ENCODE measurements at regions not wholly inside any gene's neighbourhood (a gene's known extent, or its start where the extent isn't known, plus 50 kb on each side); places are given as distances from the start of the nearest gene placed in this dataset.

DNA sequence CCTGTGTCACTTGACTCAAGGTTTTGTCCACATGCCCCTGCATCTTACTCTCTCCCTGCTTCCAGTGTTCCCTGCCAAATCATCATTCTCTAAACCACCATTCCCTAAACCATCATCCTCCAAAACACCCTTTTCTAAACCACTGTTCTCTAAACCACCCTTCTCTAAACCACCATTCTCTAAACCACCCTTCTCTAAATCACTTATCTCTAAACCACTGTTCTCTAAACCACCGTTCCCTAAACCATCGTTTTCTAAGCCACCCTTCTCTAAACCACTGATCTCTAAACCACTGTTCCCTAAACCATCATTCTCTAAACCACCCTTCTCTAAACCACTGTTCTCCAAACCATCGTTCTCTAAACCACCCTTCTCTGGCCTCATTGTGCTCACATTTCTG lies 142.1 kb downstream of the CXCL12 start:
- DNase-seq (ENCODE audit: low read depth) = no peak

DNA sequence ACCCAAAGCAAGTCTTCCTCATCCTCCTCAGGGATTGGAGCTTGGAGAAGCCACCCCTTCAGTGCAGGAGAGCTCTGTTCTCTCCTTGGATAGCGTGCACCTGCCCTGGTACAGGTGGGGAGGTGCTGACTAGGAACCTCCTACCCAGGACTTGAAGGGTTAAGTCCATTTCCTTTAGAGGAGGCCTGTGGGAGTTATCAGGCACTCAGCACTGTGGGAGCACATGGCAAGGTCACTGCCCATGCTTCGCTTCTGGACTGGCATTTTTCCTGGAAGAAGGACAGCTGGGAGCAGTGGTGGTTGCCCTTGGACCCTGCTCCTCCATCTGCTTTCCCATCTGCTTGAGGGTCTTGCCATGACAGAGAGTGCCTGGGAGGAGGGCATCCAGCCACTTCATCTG lies 142.8 kb downstream of the CXCL12 start:
- DNase-seq (ENCODE audit: low read depth) = no peak

DNA sequence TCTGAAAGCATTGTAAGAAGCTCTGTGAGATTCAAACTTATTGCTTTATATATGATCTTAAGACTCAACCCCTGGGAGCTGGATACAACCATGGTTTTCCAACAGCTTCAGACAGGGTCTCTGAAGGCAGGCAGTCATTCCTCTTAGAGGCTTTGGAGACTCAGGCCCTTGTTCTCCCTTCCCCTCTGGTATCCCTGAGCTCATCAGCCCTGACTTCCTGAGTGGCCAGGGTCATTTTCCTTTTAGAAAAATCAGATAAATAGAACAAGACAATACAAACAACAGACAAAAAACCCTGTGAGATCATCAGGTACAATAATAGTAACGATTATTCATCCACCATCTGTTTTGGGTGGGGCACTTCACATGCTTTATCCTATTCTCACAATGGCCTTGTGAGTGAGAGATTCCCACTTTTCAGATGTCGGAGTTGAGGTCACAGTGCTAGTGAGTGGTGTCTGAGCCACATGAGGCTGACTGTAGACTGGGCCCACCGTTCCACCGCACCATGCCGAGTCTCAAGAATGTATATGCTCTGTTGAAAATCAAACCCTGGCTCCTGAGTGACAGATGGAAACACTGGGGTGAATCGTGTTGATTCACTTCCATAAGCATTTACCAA lies 144.2 kb downstream of the CXCL12 start:
- no peak for DNase-seq (ENCODE audit: low read depth)

DNA sequence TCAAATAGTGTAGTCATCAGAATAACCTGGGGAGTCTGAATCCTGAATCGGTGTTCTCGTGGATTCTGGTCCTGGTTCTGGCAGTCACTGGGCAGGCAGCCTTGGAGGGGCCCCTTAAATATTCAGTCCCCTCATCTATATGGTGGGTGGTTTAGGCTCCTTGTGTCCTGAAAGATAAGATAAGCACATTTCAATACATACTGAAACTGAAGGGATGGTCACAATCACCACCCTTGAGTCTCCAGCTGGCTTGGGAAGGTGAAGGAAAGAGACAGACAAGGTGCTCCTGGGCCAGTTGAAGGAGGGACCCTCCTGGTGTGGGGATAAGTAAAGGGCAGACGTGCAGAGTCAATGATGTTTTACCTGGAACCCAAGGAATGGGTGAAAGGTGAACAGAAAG lies 146.7 kb downstream of the CXCL12 start:
- no peak for DNase-seq (ENCODE audit: low read depth)

DNA sequence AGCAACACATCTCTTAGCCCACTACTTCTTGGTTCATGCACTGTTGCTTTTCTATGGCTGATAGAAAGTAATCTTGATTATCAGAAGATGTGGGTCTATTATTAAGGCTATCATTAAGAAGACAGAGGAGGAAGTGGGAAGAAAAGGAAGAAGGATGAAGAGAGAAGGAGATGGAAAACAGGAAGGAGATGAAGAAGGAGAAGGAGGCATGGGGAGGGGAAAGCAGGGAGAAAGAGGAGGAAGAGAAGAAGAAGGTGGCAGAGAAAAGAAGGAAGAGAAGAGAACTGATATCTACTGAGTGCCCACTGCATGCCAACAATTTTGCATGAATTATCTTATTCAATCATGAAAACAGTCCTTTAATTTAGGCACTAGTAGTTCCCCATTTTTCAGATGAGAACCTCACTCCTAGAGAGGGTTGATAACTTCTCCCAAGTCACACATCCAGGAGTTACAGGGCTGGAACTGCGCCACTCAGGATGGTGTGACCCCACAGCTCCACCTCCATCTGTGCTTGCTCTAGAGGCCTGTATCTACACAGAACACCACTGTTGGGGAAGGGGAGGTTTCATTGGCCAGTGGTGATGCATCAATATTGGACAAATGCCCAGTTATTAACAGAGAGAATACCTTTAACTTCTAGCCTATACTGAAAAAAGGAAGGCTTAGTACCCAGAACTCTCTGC lies 147.4 kb downstream of the CXCL12 start:
- no peak for DNase-seq (ENCODE audit: low read depth)

DNA sequence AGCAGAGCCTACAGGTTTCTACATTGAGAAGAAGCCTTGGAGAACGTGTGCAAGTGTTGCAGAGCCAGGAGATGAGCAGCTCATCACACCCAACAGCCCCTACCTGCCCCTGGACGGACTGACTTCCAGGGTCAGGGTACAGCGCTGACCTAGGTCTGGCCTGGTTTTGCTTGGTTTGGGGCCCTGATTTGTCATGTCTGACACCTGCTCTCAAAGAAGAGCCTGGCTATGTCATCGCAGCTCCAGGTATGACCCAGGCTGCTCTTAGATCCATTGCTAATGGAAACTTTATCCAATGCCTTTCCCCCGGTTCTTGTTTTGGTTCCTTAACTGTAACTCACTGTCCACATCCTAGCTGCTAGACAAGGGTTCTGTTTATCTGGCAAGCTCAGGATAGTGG lies 149.5 kb downstream of the CXCL12 start:
- no peak for DNase-seq (ENCODE audit: low read depth)

DNA sequence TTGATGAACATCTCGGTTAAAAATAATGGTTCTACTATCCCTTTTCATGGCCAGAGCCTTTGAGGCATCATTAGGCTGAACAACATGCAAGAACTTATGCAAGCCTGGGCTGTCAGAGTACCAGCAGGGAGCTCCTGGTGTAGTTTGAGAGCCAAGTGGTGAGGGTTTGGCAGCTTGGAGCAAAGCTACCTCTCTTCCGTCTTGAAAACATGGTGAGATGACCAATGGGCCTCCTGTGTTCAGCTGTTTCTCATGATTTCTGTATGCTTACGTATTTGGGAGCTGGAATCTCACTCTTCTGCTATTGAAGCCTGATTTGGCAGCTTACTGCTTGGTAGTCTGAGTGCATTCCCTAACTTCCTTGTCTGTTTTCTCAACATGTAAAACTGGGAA lies 150.4 kb downstream of the CXCL12 start:
- no peak for DNase-seq (ENCODE audit: low read depth)

DNA sequence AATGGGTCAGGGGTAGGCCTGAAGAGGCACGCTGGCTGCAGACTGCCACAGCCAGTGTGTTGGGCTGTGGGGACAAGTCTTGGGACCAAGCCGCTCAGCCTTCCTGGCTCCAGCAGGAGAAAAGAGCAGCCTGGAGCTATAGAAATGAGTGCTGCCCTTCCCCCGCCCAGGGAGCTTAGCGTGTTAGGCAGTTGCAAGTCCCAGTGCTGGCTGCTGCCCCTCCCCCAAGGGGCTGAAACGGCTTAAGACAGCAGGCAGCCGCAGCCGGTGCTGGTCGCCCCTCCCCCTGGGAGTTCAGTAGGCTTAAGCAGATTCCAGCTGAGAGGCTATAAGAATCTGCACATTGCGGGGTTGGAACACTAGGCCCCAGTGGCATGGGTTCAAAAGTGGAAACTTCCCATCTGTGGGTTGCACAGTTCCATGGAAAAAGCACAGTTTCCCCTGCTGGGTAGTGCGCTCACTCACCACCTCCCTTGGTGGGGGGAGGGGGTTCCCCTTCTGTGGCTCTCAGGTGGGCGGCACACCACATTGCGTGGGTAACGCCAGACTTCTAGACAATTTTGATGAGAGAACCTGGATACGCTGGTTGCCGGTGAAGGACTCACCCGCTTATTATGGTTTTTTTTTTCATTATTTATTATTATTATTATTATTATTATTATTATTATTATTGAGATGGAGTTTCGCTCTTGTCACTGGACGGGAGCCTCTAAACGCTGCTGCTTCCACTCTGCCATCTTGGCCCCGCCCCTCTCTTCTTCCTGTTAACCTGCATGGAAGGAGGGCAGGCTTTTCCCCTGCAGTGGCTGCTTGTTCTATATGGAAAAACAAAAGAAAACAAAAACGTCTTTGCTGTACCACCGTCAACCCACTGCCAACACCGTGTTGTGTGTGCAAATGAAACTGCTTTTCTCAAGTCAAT lies 151.1 kb downstream of the CXCL12 start:
- no peak for DNase-seq (ENCODE audit: low read depth)

DNA sequence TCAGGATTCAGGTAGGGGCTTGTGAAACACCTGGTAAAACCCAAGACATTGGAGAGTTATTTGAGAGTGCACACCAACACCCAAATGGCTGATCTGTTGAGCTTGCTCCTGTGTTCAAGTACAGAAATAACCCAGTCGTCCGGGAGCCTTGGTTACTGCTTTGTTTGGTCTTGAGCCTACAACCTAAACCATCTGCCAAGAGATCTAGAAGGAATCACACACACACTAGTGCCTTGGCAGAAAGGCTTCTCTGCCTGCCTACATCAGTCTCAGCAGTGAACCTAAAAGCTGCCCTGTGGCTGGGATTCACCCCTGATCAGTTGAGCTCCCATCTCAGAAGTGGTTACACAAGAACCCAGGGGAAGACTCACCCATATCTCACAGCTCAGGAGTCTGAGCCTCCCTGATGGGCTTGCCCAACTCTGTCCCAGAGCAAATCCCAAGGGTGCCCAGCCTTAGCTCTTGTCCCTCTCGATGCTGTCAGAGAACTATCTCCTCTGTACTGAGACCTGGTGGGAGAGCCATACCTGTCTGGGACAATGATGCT lies 167.6 kb downstream of the CXCL12 start:
- DNase-seq (ENCODE audit: low read depth) = no peak

DNA sequence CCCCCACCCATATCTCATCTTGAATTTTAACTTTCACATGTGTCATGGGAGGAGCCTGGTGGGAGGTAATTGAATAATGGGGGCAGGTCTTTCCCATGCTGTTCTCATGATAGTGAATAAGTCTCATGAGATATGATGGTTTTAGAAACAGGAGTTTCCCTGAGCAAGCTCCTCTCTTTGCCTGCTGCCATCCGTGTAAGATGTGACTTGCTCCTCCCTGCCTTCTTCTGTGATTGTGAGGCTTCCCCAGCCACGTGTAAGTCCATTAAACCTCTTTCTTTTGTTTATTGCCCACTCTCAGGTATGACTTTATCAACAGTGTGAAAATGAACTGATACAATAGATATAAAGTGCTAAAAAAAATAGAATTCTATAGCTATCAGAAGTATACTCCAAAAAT lies 168.8 kb downstream of the CXCL12 start:
- DNase-seq (ENCODE audit: low read depth) = no peak

DNA sequence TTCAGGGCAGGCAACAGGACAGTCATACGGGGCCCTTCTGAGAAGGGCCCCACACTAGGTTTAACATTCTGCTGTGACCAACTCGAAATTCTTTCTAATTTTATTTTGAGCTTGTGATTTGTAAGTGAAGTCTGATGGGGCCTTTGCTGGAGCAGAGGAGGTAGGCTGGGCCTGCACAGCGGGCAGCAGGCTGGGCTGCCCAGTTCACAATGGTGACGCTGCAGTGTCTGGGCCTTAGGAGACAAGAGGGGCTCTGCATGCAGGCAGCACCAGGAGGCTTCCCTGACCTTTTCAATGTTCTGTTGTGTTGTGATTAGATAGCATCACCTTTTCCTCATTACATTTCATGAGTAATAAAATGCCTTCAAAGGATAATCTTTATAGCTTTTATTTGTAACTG lies 175.1 kb downstream of the CXCL12 start:
- no peak for DNase-seq (ENCODE audit: low read depth)

DNA sequence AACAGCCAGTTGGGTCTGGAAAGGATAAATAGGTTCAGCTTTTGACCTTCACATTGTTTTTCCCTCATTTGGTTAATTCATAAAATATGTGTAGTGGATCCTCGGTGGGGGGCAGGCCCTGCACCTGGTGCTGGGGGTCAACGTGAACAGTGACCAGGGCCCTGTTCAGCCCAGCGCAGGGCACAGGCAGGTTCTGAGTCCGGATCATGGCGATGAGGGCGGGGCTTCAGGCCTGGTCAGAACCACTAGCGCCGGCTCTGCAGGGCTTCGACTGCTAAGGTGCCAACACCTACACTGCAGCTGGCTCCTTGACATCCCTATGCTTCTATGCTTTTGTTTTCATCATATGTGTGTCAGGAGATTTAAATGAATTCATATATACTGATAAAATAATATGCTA lies 177.7 kb downstream of the CXCL12 start:
- no peak for DNase-seq (ENCODE audit: low read depth)

DNA sequence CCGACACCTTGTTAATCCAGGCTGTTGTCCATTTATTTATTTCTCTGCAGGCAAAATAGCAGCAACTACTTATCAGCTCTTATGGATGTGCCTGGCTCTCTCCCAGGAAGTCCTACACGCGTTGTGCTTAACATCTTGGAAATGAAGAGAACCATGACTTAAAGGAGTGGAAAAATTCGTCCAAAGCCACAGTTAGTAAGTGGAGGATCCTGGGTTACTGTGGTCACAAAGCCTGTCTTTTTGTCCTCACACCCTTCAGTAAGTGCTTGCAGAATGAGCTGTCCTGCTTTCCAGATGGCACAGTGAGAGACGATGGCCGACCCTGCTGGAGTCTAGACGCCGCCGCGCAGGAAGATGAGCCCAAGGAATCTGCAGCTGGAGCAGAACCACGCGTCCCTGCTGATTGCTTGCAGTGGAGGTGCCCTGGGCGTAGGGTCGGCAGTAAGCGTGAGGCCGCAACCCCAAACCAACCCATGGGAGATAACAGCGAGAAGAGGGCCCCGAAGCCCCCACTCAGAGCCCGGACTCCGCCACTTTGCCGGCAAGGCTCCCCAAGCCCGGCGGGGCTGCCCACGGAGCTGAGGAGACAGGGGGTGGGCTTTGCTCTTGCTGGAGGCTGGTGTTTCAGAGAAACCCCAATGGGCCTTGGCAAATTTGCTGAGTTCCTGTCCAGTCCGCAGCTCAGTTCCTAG lies 178.6 kb downstream of the CXCL12 start:
- no peak for DNase-seq (ENCODE audit: low read depth)

DNA sequence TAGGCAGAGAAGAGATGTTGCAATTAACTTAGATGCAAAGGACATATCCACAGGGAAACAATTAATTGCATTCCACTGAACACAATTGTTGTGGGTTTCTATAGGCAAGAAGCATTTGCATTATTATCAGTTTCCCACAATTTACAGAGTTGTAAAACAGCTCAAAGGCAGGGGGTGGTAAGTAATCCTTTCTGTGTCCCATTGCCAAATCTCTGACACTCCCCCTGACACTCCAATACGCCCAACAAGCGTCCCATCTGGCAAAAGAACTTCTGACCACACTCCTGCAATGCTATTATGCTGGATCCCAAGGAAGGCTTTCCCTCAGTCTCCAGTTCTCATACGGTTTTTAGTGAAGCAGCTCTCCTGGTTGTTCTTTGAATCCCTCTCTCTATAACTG lies 179.8 kb downstream of the CXCL12 start:
- DNase-seq (ENCODE audit: low read depth) = no peak

DNA sequence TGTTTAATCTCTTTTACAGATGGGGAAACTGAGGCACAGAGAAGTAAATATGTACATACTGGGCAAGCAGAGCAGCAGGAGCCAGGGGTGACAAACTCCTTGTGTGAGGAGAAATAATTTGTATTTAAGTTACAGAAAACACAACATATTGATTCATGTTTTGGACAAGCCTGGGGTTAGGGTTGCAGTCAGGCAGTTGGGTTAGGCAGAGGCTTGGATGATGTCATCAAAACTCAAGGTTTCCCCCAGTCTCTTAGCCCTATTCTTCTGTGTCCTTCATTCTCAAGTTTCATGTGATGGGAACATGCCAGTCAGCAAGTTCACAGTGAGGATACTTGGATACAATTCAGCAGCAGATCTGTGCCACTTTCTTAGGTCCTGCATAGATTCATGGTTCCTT lies 181.4 kb downstream of the CXCL12 start:
- no peak for DNase-seq (ENCODE audit: low read depth)

DNA sequence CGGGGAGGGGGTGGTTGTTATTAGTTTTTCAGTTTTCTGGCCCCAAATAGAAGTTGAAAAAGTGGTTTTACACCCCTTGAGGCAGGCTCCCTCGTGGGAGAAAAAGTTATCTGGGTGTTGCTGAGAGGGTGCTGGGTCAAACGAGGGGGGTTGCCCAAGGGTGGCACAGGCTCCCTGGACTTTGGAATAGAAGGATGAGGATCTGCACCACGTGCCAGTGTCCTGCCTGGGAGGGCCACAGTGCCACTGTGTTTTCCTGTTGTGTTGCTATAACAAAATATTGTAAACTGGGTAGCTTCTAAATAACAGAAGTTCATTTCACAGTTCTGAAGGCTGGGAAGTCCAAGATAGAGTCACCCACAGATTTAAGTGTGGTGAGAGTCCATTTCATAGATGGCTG lies 181.9 kb downstream of the CXCL12 start:
- DNase-seq (ENCODE audit: low read depth) = no peak

DNA sequence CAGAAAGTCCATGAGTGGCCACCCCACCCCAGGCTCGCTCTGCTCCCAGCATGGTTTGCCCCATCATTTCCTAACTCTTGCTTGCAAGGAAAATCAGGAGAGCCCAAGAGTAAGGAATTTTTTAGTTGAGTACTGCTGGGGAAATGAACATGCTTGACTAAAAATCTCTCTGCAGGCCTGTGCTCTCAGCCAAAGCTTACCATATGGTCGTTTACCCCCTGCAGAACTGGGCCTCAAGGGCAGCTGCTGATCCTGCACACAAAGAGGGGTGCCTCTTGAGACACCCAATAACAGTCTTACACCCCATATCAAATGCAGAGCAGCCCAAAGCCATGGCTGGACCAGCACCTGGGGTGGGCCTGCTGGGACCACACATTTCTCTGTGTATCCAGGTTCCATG lies 183.2 kb downstream of the CXCL12 start:
- no peak for DNase-seq (ENCODE audit: low read depth)

DNA sequence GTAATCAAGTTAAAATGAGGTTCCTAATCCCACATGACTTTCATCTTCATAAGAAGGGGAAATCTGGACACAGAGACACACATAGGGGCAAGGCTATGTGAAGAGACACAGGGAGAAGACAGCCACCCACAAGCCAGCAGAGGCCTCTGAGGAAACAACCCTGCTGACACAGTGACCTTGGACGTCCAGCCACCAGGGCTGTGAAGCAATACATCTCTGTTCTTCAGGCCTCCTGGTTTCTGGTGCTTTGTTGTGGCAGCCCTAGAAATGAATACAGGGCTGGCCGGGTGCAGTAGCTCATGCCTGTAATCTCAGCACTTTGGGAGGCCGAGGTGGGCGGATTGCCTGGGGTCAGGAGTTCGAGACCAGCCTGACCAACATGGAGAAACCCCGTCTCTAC lies 183.9 kb downstream of the CXCL12 start:
- DNase-seq (ENCODE audit: low read depth) = no peak

DNA sequence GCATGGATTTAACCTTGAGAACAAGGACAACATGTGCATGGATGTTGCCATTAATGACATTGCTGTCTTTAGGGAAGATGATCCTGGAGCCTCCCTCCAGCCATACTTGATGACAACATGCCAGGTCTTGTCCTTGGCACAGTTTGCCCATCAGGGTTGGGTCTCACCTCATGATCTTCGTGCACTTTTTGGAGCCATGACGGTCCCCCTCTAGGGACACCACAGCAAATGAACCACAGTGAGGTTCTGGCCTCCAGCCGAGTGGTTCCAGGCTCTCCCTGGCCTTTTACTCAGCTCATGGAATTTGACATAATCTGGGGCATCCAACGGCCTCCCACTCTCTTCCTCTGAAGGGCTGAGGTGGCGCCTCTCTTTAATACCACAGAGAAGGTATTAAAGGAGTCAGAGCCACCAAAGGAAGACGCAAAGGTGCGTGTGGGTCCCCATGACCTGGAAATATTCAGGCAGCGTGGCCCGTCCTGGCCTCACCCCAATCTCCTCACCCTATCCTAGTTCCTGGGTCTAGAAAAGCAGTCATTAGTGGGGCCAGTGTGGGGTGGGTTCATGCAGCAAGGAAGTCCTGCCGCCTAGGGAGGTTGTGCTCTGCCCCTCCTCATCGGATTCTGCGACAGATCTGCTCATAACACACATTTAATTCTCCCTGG lies 184.8 kb downstream of the CXCL12 start:
- no peak for DNase-seq (ENCODE audit: low read depth)

DNA sequence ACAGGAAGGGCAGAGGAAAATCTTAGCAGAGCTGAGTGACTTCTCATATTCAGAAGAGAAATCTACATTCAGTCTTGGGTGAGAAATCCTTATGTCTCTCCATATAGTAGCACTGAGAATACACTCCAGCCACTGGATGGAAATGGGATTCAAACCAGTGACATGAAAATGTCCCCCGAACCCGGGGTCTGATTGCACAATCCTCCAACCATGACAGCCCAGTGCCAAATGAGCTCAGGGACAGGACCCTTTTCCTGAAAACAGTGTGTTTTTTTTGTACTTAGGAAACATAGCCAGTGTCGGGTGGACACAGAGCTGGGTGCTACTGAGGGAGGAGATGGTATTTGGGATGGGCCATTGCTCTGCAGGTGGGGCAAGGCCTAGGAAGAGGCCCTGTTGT lies 185.6 kb downstream of the CXCL12 start:
- no peak for DNase-seq (ENCODE audit: low read depth)

DNA sequence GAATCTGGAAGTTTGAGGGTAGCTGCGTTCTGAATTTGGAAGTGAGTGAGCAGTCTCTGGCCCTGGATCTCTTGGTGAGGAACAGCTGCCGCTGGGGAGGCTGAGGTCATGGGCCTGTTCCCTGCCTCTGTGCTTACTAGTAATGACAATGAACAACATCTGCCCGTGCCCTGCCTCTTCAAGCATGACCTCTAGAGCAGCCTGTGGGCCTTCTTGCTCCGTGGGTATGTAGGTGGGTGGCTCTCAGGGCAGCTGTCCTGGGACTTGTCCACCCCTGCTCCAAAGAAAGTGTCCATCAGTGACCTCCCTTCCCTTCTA lies 186.2 kb downstream of the CXCL12 start:
- DNase-seq (ENCODE audit: low read depth) = no peak
